ENCODE measurements at regions not wholly inside any gene's neighbourhood (a gene's known extent, or its start where the extent isn't known, plus 50 kb on each side); places are given as distances from the start of the nearest gene placed in this dataset.

- TF ChIP-seq EP300 (IDR thresholded peaks at IDR 0.05), result no peak
- no peak for TF ChIP-seq CTCF (IDR thresholded peaks at IDR 0.05)
Measured at GRCh38 chr5:15425766-15426165, 74.2 kb upstream of the FBXL7 start.
